GM21529 (cell line): ENCODE measurements at regions not wholly inside any gene's neighbourhood (a gene's known extent, or its start where the extent isn't known, plus 50 kb on each side); places are given as distances from the start of the nearest gene placed in this dataset.

Experiments
- ATAC-seq: cut with Tn5 transposase; IDR thresholded peaks from one replicate; pipeline ENCODE4 v1.9.1; 2021; ENCODE audit not compliant: unreplicated experiment

GRCh38 chr10:128520211-128520815 lies 394.1 kb upstream of the MKI67 start:
- ATAC-seq, result no peak

- ATAC-seq, result no peak
Measured at GRCh38 chr10:128522551-128523308, 396.5 kb upstream of the MKI67 start.

- ATAC-seq, result no peak
Measured at GRCh38 chr10:128525444-128525843, 399.2 kb upstream of the MKI67 start.

GRCh38 chr10:128525936-128526335 lies 399.7 kb upstream of the MKI67 start:
- ATAC-seq, result no peak

GRCh38 chr10:128526791-128527375 lies 400.7 kb upstream of the MKI67 start:
- ATAC-seq, result no peak

GRCh38 chr10:128527711-128528110 lies 401.5 kb upstream of the MKI67 start:
- ATAC-seq, result no peak

- ATAC-seq, result no peak
Measured at GRCh38 chr10:128528167-128528566, 401.9 kb upstream of the MKI67 start.

GRCh38 chr10:128528781-128529180 lies 402.6 kb upstream of the MKI67 start:
- ATAC-seq, result no peak

GRCh38 chr10:128529225-128529624 lies 403.0 kb upstream of the MKI67 start:
- ATAC-seq, result no peak

- no peak for ATAC-seq
Measured at GRCh38 chr10:128530301-128530700, 404.1 kb upstream of the MKI67 start.

GRCh38 chr10:128530946-128531345 lies 404.7 kb upstream of the MKI67 start:
- no peak for ATAC-seq

- ATAC-seq, result no peak
Measured at GRCh38 chr10:128534686-128535085, 408.5 kb upstream of the MKI67 start.

- no peak for ATAC-seq
Measured at GRCh38 chr10:128536259-128536658, 410.0 kb upstream of the MKI67 start.

GRCh38 chr10:128537834-128538330 lies 411.7 kb upstream of the MKI67 start:
- no peak for ATAC-seq

- ATAC-seq, result no peak
Measured at GRCh38 chr10:128538671-128539070, 412.4 kb upstream of the MKI67 start.

- ATAC-seq, result no peak
Measured at GRCh38 chr10:128539510-128540127, 413.4 kb upstream of the MKI67 start.

- ATAC-seq, result no peak
Measured at GRCh38 chr10:128540128-128540762, 414.0 kb upstream of the MKI67 start.

GRCh38 chr10:128540781-128541761 lies 414.8 kb upstream of the MKI67 start:
- no peak for ATAC-seq

GRCh38 chr10:128541926-128542475 lies 415.8 kb upstream of the MKI67 start:
- ATAC-seq, result no peak

GRCh38 chr10:128542659-128543058 lies 416.4 kb upstream of the MKI67 start:
- no peak for ATAC-seq
